HFFc6 (cell line): ENCODE measurements at regions not wholly inside any gene's neighbourhood (a gene's known extent, or its start where the extent isn't known, plus 50 kb on each side); places are given as distances from the start of the nearest gene placed in this dataset.
"Not testable (repeated sequence)": the region's sequence is repeated elsewhere in the genome, so short reads cannot be mapped to it uniquely, and the experiment has no call there.

Experiments used
- DNase-seq: peaks from one replicate; pipeline ENCODE4 v3.0.0-alpha.2; 2018
- H3K27ac Mint-ChIP-seq: 2 replicates; pipeline ENCODE4 v1.8.0; 2020; ENCODE audit warnings: mild to moderate bottlenecking, mixed read lengths
- H3K27me3 Mint-ChIP-seq: 2 replicates; pipeline ENCODE4 v1.8.0; 2021; ENCODE audit warnings: mild to moderate bottlenecking, moderate library complexity, mixed read lengths; ENCODE audit not compliant: insufficient read depth
- H3K36me3 Mint-ChIP-seq: 2 replicates; pipeline ENCODE4 v1.8.0; 2021; ENCODE audit warnings: low read depth, mixed read lengths
- H3K4me1 Mint-ChIP-seq: 2 replicates; pipeline ENCODE4 v1.8.0; 2020; ENCODE audit warnings: low read depth, mixed read lengths
- H3K4me3 Mint-ChIP-seq: 2 replicates; pipeline ENCODE4 v1.8.0; 2020; ENCODE audit warnings: mild to moderate bottlenecking, moderate library complexity, mixed read lengths
- H3K9me3 Mint-ChIP-seq: 2 replicates; pipeline ENCODE4 v1.8.0; 2020; ENCODE audit warnings: mild to moderate bottlenecking, mixed read lengths
- CTCF ChIP-seq: fragments of 200-600 bp; sonication (generic); IDR thresholded peaks from 2 replicates; pipeline ENCODE4 v1.5.0; 2021; ENCODE audit warnings: antibody characterized with exemption, mild to moderate bottlenecking

GRCh38 chr4:81783558-81783957 is 311.9 kb upstream of the RASGEF1B start:
- no peak overlapping the region for H3K27ac Mint-ChIP-seq
- peaks cover 21% of the 10 kb centered on the region for H3K9me3 Mint-ChIP-seq
- H3K4me1 Mint-ChIP-seq, result no peaks in the 10 kb centered on the region
- no peak for DNase-seq
- no peaks in the 10 kb centered on the region for H3K36me3 Mint-ChIP-seq
- TF ChIP-seq CTCF, result no peak
- H3K27me3 Mint-ChIP-seq, result no peaks in the 10 kb centered on the region
- H3K4me3 Mint-ChIP-seq, result no peak overlapping the region

- no peaks in the 10 kb centered on the region for H3K4me1 Mint-ChIP-seq
- DNase-seq, result no peak
- no peak overlapping the region for H3K4me3 Mint-ChIP-seq
- no peak overlapping the region for H3K27ac Mint-ChIP-seq
- TF ChIP-seq CTCF, result no peak
- H3K27me3 Mint-ChIP-seq, result no peaks in the 10 kb centered on the region
- no peaks in the 10 kb centered on the region for H3K36me3 Mint-ChIP-seq
- H3K9me3 Mint-ChIP-seq, result peaks cover 32% of the 10 kb centered on the region
These were observed 310.1 kb upstream of the RASGEF1B start for GRCh38 chr4:81781799-81782198.

- H3K36me3 Mint-ChIP-seq, H3K27ac Mint-ChIP-seq, H3K4me1 Mint-ChIP-seq, DNase-seq, H3K4me3 Mint-ChIP-seq, H3K27me3 Mint-ChIP-seq: not testable (repeated sequence)
- peaks cover 24% of the 10 kb centered on the region for H3K9me3 Mint-ChIP-seq
These were observed 306.0 kb upstream of the RASGEF1B start for GRCh38 chr4:81777718-81778117.

GRCh38 chr4:81776794-81777193 is 305.1 kb upstream of the RASGEF1B start:
- H3K27me3 Mint-ChIP-seq, result no peaks in the 10 kb centered on the region
- H3K9me3 Mint-ChIP-seq, result peaks cover 24% of the 10 kb centered on the region
- H3K4me1 Mint-ChIP-seq, result no peaks in the 10 kb centered on the region
- no peak overlapping the region for H3K4me3 Mint-ChIP-seq
- no peak overlapping the region for H3K27ac Mint-ChIP-seq
- no peaks in the 10 kb centered on the region for H3K36me3 Mint-ChIP-seq
- TF ChIP-seq CTCF, result no peak
- DNase-seq, result no peak

GRCh38 chr4:81773557-81773956 is 301.9 kb upstream of the RASGEF1B start:
- Mint-ChIP-seq H3K36me3 (no peaks in the 10 kb centered on the region), H3K4me1 (no peaks in the 10 kb centered on the region), H3K4me3 (no peak overlapping the region), H3K9me3 (peaks cover 16% of the 10 kb centered on the region), H3K27ac (no peak overlapping the region), H3K27me3 (no peaks in the 10 kb centered on the region)
- no peak for DNase-seq
- TF ChIP-seq CTCF, result no peak

- no peak for DNase-seq
- Mint-ChIP-seq H3K4me1 (no peaks in the 10 kb centered on the region), H3K36me3 (no peaks in the 10 kb centered on the region), H3K4me3 (no peak overlapping the region), H3K27ac (no peak overlapping the region), H3K27me3 (peaks cover 2% of the 10 kb centered on the region; the same call in 1 of the 2 replicates), H3K9me3 (peaks cover 4% of the 10 kb centered on the region)
- no peak for TF ChIP-seq CTCF
These were observed 300.0 kb upstream of the RASGEF1B start for GRCh38 chr4:81771721-81772120.
